GM12873 (cell line): ENCODE measurements at regions not wholly inside any gene's neighbourhood (a gene's known extent, or its start where the extent isn't known, plus 50 kb on each side); places are given as distances from the start of the nearest gene placed in this dataset.

Source experiments
- CTCF ChIP-seq: IDR thresholded peaks from 2 replicates; pipeline ENCODE4 v1.5.1; 2012; ENCODE audit warnings: low read depth, mild to moderate bottlenecking, moderate library complexity, low read length, control low read depth; ENCODE audit not compliant: insufficient read depth; ENCODE audit errors: missing control alignments

- TF ChIP-seq CTCF, result no peak
These were observed 650.9 kb upstream of the SEMA6D start for GRCh38 chr15:47066392-47066791.

GRCh38 chr15:47095833-47096232 lies 621.5 kb upstream of the SEMA6D start:
- no peak for TF ChIP-seq CTCF

GRCh38 chr15:47116698-47117097 lies 600.6 kb upstream of the SEMA6D start:
- TF ChIP-seq CTCF, result peak; percentile 11

- no peak for TF ChIP-seq CTCF
These were observed 598.0 kb upstream of the SEMA6D start for GRCh38 chr15:47119349-47119748.

GRCh38 chr15:47124430-47125102 lies 592.7 kb upstream of the SEMA6D start:
- no peak for TF ChIP-seq CTCF

GRCh38 chr15:47129033-47129432 lies 588.3 kb upstream of the SEMA6D start:
- no peak for TF ChIP-seq CTCF

GRCh38 chr15:47135267-47135666 lies 582.0 kb upstream of the SEMA6D start:
- no peak for TF ChIP-seq CTCF

- no peak for TF ChIP-seq CTCF
These were observed 581.1 kb upstream of the SEMA6D start for GRCh38 chr15:47136236-47136635.
